Stimulated activated CD8-positive, alpha-beta memory T cell treated with anti-CD3 and anti-CD28 coated beads, Interleukin-7, amount 100 ng/mL, for 4 hours (primary cell): ENCODE measurements at regions not wholly inside any gene's neighbourhood (a gene's known extent, or its start where the extent isn't known, plus 50 kb on each side); places are given as distances from the start of the nearest gene placed in this dataset.

Source experiments
- DNase-seq, 2 donors: peaks; one replicate each; pipeline ENCODE4 v3.0.0-alpha.2; 2020; ENCODE audit warnings: low read depth in 2 of 2

GRCh38 chr1:5385956-5386355, 606.3 kb downstream of the NPHP4 start:
- no peak for DNase-seq

GRCh38 chr1:5385096-5385799, 607.0 kb downstream of the NPHP4 start:
- DNase-seq: no peak

- no peak for DNase-seq
These were observed 610.7 kb downstream of the NPHP4 start for GRCh38 chr1:5381491-5381890.

GRCh38 chr1:5379176-5379759, 613.0 kb downstream of the NPHP4 start:
- no peak for DNase-seq

- DNase-seq: no peak
These were observed 615.5 kb downstream of the NPHP4 start for GRCh38 chr1:5376538-5377247.

GRCh38 chr1:5375481-5375880, 616.7 kb downstream of the NPHP4 start:
- no peak for DNase-seq

GRCh38 chr1:5374192-5374591, 618.0 kb downstream of the NPHP4 start:
- no peak for DNase-seq

GRCh38 chr1:5373281-5373680, 618.9 kb downstream of the NPHP4 start:
- DNase-seq: no peak

GRCh38 chr1:5371270-5371669, 621.0 kb downstream of the NPHP4 start:
- no peak for DNase-seq

- DNase-seq: no peak
These were observed 621.9 kb downstream of the NPHP4 start for GRCh38 chr1:5370311-5370710.

- DNase-seq: no peak
These were observed 623.0 kb downstream of the NPHP4 start for GRCh38 chr1:5369223-5369622.

- no peak for DNase-seq
These were observed 624.0 kb downstream of the NPHP4 start for GRCh38 chr1:5368201-5368600.

GRCh38 chr1:5367306-5367705, 624.9 kb downstream of the NPHP4 start:
- no peak for DNase-seq

- DNase-seq: no peak
These were observed 626.5 kb downstream of the NPHP4 start for GRCh38 chr1:5365751-5366150.

- no peak for DNase-seq
These were observed 627.6 kb downstream of the NPHP4 start for GRCh38 chr1:5364591-5364990.

- no peak for DNase-seq
These were observed 637.5 kb downstream of the NPHP4 start for GRCh38 chr1:5354681-5355080.

- no peak for DNase-seq
These were observed 640.9 kb downstream of the NPHP4 start for GRCh38 chr1:5351366-5351765.

- DNase-seq: no peak
These were observed 642.7 kb downstream of the NPHP4 start for GRCh38 chr1:5349526-5349925.

- no peak for DNase-seq
These were observed 643.3 kb downstream of the NPHP4 start for GRCh38 chr1:5348732-5349465.

GRCh38 chr1:5347726-5348125, 644.5 kb downstream of the NPHP4 start:
- no peak for DNase-seq

- DNase-seq: no peak
These were observed 646.7 kb downstream of the NPHP4 start for GRCh38 chr1:5345556-5345955.

GRCh38 chr1:5343256-5344020, 648.8 kb downstream of the NPHP4 start:
- DNase-seq: no peak
